ENCODE measurements at regions not wholly inside any gene's neighbourhood (a gene's known extent, or its start where the extent isn't known, plus 50 kb on each side); places are given as distances from the start of the nearest gene placed in this dataset.
"Not testable (repeated sequence)": the region's sequence is repeated elsewhere in the genome, so short reads cannot be mapped to it uniquely, and the experiment has no call there.

DNA sequence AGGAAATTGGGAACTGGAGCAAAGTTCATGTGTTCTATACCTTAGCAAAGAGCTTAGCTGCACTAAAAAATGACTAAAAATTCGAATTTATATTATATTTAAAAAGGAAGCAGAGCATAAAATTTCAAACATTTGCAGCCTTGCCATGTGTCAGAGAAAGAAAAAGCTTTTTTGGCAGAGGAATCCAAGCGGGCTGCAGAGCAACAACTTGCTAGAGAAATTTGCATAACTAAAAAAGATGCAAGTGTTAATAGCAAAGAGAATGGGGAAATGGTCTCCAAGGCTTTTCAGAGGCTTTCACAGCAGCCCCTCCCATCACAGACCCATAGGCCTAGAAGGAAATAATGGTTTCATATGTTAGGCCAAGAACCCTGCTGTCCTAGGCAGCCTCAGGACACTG is 1315.9 kb downstream of the DSC3 start:
- ATAC-seq = no peak
- TF ChIP-seq CTCF (IDR thresholded peaks at IDR 0.05) = no peak
- Histone ChIP-seq H3K4me1 (ENCODE audit: low read depth) (no peaks in the 10 kb centered on the region), H3K4me3 (no peak overlapping the region), H3K9me3 (peaks cover 28% of the 10 kb centered on the region), H3K36me3 (ENCODE audit: low read depth) (no peaks in the 10 kb centered on the region)
- intact Hi-C loops (cut with DNase I, micrococcal nuclease) = no loop called here
- DNase-seq = no peak

- DNase-seq; ATAC-seq; H3K36me3 ChIP-seq (ENCODE audit: low read depth); H3K4me3 ChIP-seq; H3K4me1 ChIP-seq (ENCODE audit: low read depth); intact Hi-C loops (cut with DNase I, micrococcal nuclease): not testable (repeated sequence)
- peaks cover 35% of the 10 kb centered on the region for H3K9me3 ChIP-seq
Measured at GRCh38 chr18:29723486-29723885, 1319.1 kb downstream of the DSC3 start.

DNA sequence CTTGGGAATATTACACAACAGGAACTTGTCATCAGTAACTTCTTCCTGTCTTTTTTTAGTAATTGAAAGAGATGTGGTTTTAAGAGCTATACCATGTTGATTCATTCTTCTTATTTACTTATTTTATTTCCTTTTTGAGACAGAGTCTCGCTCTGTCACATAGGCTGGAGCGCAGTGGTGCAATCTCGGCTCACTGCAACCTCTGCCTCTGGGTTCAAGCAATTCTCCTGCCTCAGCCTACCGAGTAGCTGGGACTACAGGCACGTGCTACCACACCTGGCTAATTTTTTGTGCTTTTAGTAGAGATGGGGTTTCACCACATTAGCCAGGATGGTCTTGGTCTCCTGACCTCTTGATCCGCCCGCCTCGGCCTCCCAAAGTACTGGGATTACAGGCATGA is 1326.6 kb downstream of the DSC3 start:
- intact Hi-C loops (cut with DNase I, micrococcal nuclease); H3K4me1 ChIP-seq (ENCODE audit: low read depth); H3K4me3 ChIP-seq; DNase-seq; ATAC-seq; H3K36me3 ChIP-seq (ENCODE audit: low read depth): not testable (repeated sequence)
- peaks cover 21% of the 10 kb centered on the region for H3K9me3 ChIP-seq

DNA sequence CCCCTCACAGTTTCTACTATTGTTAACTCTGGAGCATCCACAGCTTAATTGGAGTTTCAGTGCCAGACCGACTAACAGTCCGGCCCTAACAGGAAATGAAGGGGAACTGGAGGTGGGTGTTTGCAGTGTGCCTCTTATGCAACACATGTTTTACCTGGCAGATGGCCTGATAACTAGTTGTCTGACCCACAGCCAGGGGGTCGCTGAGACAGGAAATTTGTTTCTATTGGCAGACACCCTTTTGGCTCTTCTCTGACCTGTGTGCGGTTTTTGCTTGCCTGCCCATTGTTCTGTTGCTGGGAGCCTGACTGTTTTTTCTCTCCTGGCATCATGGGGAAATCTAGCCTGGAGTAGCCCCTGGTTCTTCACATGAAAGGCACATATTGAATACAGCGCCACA is 1329.8 kb downstream of the DSC3 start:
- no peak overlapping the region for H3K4me3 ChIP-seq
- no peak for ATAC-seq
- intact Hi-C loops (cut with DNase I, micrococcal nuclease) = no loop called here
- H3K36me3 ChIP-seq (ENCODE audit: low read depth) = no peaks in the 10 kb centered on the region
- TF ChIP-seq CTCF (IDR thresholded peaks at IDR 0.05) = no peak
- no peak for DNase-seq
- no peaks in the 10 kb centered on the region for H3K4me1 ChIP-seq (ENCODE audit: low read depth)
- H3K9me3 ChIP-seq = peaks cover 18% of the 10 kb centered on the region

DNA sequence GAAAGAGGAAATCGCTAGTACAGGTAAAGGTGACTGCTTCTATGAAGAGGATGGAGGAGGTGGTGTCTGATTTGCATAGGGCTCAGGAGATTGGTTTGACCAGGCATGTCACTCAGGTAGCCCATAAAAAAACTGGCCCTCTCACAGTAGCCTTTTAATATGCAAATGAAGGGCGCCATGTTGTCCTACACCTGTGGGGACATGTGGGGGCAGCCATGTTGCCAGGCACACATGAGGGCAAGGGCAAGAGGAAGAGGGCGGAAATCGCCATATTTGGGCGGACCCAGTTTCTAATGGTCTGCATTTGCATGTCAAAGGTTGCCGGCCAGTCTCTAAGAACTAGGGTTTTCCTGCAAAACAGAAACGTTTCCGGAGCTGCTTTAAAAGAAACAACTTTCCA is 1330.6 kb downstream of the DSC3 start:
- H3K4me1 ChIP-seq (ENCODE audit: low read depth) = no peaks in the 10 kb centered on the region
- intact Hi-C loops (cut with DNase I, micrococcal nuclease) = no loop called here
- H3K36me3 ChIP-seq (ENCODE audit: low read depth) = no peaks in the 10 kb centered on the region
- TF ChIP-seq CTCF (IDR thresholded peaks at IDR 0.05) = no peak
- no peak for DNase-seq
- peaks cover 20% of the 10 kb centered on the region for H3K9me3 ChIP-seq
- ATAC-seq = no peak
- no peak overlapping the region for H3K4me3 ChIP-seq

DNA sequence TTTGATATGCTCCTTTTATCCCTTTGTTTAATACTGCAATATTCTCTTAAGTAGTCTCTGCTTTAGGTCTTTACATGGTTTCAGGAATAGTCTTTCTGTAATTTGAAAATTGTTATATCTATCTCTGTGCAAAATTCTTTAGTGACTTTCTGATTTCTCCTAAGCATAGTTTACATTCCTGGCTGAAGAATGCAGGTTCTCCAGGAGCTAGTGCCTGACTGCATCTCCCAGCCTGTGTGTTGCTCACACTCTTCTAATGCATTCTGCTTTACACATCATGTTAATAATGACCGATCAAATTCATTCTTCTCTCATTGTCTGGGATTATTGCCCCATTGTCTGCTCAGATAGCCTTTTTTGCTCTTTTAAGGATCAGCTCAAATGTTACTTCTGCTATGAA is 1349.2 kb downstream of the DSC3 start:
- Histone ChIP-seq H3K4me1 (ENCODE audit: low read depth) (no peaks in the 10 kb centered on the region), H3K9me3 (peaks cover 13% of the 10 kb centered on the region), H3K4me3 (no peak overlapping the region), H3K36me3 (ENCODE audit: low read depth) (no peaks in the 10 kb centered on the region)
- DNase-seq (no peak), ATAC-seq (no peak)
- no peak for TF ChIP-seq CTCF (IDR thresholded peaks at IDR 0.05)
- intact Hi-C loops (cut with DNase I, micrococcal nuclease) = no loop called here

GRCh38 chr18:29681578-29681977 is 1361.0 kb downstream of the DSC3 start:
- H3K4me1 ChIP-seq (ENCODE audit: low read depth) = no peaks in the 10 kb centered on the region
- DNase-seq (no peak), ATAC-seq (no peak)
- peaks cover 35% of the 10 kb centered on the region for H3K9me3 ChIP-seq
- H3K36me3 ChIP-seq (ENCODE audit: low read depth) = no peaks in the 10 kb centered on the region
- H3K4me3 ChIP-seq = no peak overlapping the region
- TF ChIP-seq CTCF (IDR thresholded peaks at IDR 0.05) = no peak
- intact Hi-C loops (cut with DNase I, micrococcal nuclease) = no loop called here

Measured in mucosa of descending colon (tissue), 3 donors.